Activated naive CD4-positive, alpha-beta T cell treated with anti-CD3 and anti-CD28 coated beads, Interleukin-2, amount 50 U/mL, for 24 hours (primary cell): ENCODE measurements at regions not wholly inside any gene's neighbourhood (a gene's known extent, or its start where the extent isn't known, plus 50 kb on each side); places are given as distances from the start of the nearest gene placed in this dataset.
A peak's percentile ranks its signal among the peaks of the same experiment; 100 is the strongest.
"Not testable (repeated sequence)": the region's sequence is repeated elsewhere in the genome, so short reads cannot be mapped to it uniquely, and the experiment has no call there.

Experiments
- H3K27ac Mint-ChIP-seq: one replicate; pipeline ENCODE4 v1.8.0; 2021; ENCODE audit warnings: mild to moderate bottlenecking, mixed read lengths
- H3K27me3 Mint-ChIP-seq: one replicate; pipeline ENCODE4 v1.8.0; 2021; ENCODE audit warnings: mixed read lengths
- H3K36me3 Mint-ChIP-seq: one replicate; pipeline ENCODE4 v1.8.0; 2021; ENCODE audit warnings: mixed read lengths
- H3K4me1 Mint-ChIP-seq: one replicate; pipeline ENCODE4 v1.8.0; 2021; ENCODE audit warnings: mixed read lengths
- H3K4me3 Mint-ChIP-seq: one replicate; pipeline ENCODE4 v1.8.0; 2021; ENCODE audit warnings: mild to moderate bottlenecking, mixed read lengths
- H3K9me3 Mint-ChIP-seq: one replicate; pipeline ENCODE4 v1.8.0; 2021; ENCODE audit warnings: mixed read lengths

DNA sequence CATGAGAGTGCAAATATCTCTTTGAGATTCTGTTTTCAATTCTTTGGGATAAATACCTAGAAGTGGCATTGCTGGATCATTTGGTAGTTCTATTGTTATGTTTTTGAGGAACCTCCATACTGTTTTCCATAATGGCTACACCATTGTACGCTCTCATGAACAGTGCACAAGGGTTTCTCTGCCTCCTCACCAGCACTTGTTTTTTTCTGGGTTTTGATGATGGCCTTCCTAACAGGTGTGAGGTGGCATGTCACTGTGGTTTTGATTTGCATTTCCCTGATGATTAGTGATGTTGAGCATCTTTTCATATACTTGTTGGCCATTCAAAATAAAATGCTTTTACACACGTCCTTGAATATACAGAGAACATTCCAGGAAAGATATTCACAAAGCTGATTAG, 96.2 kb downstream of the CDRT15L2 start:
- not testable (repeated sequence) for H3K9me3 Mint-ChIP-seq, H3K27ac Mint-ChIP-seq, H3K4me3 Mint-ChIP-seq, H3K36me3 Mint-ChIP-seq, H3K27me3 Mint-ChIP-seq, H3K4me1 Mint-ChIP-seq

DNA sequence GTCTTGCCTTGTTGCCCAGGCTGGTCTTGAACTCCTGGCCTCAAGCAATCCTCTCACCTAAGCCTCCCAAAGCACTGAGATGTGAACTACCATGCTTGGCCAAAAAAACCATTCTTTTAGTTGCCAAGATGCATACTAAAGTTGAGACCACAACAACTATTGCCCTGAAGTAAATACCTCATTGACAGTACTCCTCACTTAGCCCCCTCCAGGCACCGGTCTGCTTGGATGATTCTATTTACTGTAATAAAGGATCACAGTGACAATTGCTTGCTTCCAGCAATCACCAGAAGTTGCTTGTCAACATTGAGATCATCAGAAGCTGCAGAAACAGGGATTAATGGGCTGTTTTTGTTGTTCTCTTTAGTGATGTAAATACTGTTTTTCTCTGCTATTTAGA, 97.1 kb downstream of the CDRT15L2 start:
- H3K9me3 Mint-ChIP-seq, H3K27ac Mint-ChIP-seq, H3K4me3 Mint-ChIP-seq, H3K4me1 Mint-ChIP-seq, H3K27me3 Mint-ChIP-seq, H3K36me3 Mint-ChIP-seq: not testable (repeated sequence)

DNA sequence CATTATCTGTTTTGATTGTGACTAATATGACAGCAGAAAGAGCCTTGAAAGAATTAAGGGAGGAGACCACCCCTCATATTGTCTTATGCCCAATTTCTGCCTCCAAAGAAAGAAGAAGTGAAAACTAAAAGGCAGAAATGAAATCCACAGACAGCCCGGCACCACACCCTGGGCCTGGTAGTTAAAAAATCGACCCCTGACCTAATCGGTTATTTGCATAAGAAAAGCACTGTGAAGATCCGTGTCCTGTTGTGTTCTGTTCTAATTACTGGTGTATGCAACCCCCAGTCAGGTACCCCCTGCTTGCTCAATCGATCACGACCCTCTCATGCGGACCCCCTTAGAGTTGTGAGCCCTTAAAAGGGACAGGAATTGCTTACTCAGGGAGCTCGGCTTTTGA, 97.9 kb downstream of the CDRT15L2 start:
- not testable (repeated sequence) for H3K4me1 Mint-ChIP-seq, H3K27ac Mint-ChIP-seq, H3K4me3 Mint-ChIP-seq, H3K27me3 Mint-ChIP-seq, H3K36me3 Mint-ChIP-seq, H3K9me3 Mint-ChIP-seq

DNA sequence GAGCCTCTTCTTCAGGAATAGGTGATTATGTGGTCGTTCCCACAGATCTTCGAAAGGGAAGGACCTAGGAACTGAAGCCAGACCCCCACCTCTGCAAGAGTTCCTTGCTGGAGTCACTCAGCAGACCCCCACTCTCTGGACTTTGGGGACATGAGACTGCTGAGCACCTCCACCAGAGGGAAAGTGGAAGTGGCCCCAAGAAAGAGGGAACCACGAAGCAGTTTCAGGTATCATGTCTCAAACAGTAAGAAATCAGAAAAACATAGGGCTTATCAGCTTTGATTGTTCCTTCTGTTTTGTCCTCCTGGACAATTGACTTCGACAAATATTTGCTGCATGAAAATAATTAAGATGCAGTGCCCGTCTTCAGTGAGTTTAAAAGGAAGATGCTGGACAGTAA, 98.9 kb downstream of the CDRT15L2 start:
- H3K9me3 Mint-ChIP-seq, H3K4me3 Mint-ChIP-seq, H3K36me3 Mint-ChIP-seq, H3K4me1 Mint-ChIP-seq, H3K27ac Mint-ChIP-seq, H3K27me3 Mint-ChIP-seq: not testable (repeated sequence)

DNA sequence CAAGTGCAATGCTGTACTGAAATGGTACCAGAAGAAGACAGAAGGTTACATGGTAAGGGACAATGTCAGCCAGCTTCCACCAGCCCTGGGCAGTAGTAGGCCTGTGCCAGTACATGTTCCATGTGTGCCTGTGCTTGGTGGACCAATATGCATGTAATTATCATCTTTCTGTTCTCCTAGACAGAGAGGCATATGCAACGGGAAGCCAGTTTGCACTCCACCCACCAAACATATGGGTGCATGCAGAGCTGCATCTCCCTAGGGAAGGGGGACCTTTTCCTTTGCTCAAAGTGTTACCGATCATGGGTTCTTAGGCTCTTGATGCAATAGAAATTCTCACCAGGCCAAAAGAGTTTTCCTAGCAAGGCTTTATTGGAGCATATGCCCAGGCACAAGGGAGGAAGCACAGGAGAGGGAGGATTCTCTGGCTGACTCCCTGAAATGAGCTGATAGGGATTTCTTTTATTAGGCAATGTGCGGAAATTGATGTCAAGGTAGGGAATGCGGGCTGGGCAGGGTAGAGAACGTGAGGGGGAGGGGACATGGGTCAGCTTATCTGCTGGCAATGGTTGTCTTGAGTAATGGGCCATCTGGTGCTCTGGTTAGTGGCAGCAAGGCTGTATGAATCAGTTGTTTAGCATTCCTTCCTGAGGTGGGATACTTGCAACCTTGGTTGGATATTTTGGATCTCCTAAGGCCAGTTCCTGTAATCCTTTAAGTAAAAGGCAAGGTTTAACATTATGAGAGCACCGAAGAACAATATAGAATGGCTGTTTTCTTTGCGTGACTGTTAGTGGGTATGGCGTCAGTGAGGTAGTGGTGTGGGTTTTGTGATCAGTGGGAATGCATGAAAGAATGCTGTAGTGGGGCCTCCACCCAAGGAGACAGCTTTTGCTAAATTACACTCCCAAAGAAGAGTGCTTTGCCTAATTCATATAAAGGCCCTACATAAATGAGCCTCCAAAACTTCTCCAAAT, 102.5 kb downstream of the CDRT15L2 start:
- not testable (repeated sequence) for H3K9me3 Mint-ChIP-seq, H3K4me1 Mint-ChIP-seq, H3K27me3 Mint-ChIP-seq, H3K4me3 Mint-ChIP-seq, H3K27ac Mint-ChIP-seq, H3K36me3 Mint-ChIP-seq

DNA sequence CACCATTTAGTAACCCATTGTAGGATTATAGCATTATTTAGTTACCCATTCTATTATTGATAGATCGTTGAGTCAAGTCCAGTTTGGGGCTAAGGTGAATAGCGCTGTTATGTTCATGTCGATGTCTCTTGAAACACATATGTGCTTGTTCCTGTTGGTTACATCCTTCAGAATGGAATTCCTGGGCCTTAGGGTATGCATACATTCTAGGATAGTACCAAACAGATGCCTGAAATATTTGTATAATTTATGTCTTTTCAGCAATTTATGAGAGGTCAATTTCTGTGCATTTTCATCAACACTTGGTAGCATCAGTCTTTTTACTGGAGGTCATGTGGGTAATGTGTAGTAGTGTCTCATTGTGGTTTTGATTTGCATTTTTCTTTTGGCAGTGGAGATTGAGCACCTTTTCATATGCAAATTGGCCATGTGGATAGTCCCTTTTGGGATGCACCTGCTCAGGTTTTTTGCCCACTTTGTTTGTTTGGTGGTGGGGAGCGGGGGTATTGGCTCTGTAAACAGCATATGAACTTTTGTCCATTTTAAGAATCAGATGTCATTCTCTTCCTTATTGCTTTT, 104.2 kb downstream of the CDRT15L2 start:
- H3K9me3 Mint-ChIP-seq, H3K4me3 Mint-ChIP-seq, H3K27me3 Mint-ChIP-seq, H3K36me3 Mint-ChIP-seq, H3K27ac Mint-ChIP-seq, H3K4me1 Mint-ChIP-seq: not testable (repeated sequence)

DNA sequence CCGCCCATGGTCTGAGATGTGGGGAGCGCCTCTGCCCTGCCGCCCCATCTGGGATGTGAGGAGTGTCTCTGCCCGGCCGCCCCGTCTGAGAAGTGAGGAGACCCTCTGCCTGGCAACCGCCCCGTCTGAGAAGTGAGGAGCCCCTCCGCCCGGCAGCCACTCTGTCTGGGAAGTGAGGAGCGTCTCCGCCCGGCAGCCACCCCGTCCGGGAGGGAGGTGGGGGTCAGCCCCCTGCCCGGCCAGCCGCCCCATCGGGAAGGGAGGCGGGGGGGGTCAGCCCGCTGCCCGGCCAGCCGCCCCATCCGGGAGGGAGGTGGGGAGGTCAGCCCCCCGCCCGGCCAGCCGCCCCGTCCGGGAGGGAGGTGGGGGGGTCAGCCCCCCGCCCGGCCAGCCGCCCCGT, 105.5 kb downstream of the CDRT15L2 start:
- not testable (repeated sequence) for H3K4me1 Mint-ChIP-seq, H3K4me3 Mint-ChIP-seq, H3K27ac Mint-ChIP-seq, H3K9me3 Mint-ChIP-seq, H3K36me3 Mint-ChIP-seq, H3K27me3 Mint-ChIP-seq

DNA sequence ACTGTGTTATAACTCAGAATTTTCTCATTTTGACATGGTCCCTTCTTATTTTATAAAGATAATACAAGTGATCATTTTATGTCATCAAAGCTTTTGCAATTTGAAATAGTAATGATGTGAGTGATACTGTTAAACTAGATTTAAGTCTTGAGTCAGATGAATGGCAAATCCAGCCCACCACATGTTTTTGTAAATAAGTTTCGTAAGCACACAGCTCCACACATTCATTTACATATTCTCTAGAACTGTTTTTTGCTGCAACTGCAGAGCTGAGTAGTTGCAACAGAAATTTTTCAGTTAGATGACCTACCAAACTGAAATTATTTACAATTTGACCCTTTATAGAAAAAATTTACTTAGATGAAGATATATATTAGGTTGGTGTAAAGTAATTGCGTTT, 108.1 kb downstream of the CDRT15L2 start:
- not testable (repeated sequence) for H3K4me1 Mint-ChIP-seq, H3K36me3 Mint-ChIP-seq, H3K9me3 Mint-ChIP-seq

DNA sequence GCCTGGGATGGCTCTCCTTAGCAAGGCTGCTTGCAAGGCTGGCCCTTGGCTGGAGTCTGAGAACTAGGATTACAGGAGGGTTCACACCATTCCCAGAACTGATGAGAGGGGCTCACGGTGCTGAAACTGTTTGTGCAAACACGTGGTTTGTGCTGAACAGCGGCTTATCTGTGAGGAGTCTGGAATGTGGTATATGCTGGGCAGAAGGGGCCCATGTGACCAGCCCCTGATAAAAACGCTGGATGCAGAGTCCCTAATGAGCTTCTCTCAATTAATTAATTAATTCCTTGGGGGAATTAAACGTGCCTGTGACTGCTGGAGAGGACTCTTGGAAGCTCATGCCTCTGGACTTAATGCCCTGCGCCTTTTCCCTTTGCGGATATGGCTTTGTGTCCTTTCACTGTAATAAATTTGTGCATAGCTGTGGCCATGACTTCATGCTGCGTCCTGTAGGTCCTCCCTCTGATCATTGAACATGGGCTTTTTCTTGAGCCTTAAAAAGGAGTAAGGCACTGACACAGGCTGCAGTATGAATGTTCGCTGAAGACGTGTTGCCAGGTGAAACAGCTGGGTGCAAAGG, 109.7 kb downstream of the CDRT15L2 start:
- not testable (repeated sequence) for H3K27ac Mint-ChIP-seq, H3K4me3 Mint-ChIP-seq, H3K9me3 Mint-ChIP-seq, H3K27me3 Mint-ChIP-seq, H3K36me3 Mint-ChIP-seq
- peaks cover 15% of the 10 kb centered on the region for H3K4me1 Mint-ChIP-seq

More for the DNA sequence above, 108.1 kb downstream of the CDRT15L2 start:
- H3K4me3 Mint-ChIP-seq, H3K27ac Mint-ChIP-seq, H3K27me3 Mint-ChIP-seq: not testable (repeated sequence)

DNA sequence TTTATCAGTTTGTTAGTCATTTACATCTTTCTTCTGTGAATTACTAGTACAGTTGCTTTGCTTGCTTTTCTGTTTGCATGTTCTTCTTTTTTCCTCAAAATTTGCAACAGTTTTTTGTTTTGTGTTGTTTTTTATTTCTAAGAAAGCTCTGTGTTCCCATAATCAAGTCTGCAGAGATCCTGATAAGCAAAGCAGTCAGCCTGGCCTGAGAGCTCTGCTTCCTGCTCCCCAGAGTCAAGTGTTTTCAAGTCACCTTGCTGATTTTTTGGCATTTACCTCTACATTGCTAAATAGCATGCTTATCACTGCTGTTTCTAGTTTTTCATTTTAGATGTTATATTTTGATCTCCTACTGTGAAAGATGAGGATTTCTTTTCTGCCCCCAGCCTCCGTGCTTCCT, 113.2 kb downstream of the CDRT15L2 start:
- not testable (repeated sequence) for H3K36me3 Mint-ChIP-seq, H3K4me3 Mint-ChIP-seq, H3K27me3 Mint-ChIP-seq, H3K9me3 Mint-ChIP-seq, H3K27ac Mint-ChIP-seq
- peaks cover 30% of the 10 kb centered on the region for H3K4me1 Mint-ChIP-seq

DNA sequence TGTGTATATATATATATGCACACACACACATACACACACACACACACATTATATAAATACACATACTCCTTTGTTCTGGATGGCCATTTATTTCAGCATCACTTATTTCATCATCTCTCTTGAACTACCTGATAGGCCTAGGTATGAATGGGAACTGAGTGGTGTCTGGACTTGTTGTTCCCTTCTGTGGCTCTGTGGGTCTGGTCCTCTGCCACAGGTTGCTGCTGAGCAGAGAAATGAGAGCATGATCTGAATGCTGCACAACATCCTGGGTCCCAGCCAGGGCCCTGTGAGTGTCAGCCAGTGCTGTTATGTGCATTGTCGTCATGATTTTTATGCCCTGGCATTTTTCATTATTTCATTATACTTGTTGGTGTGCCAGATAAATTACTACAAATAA, 116.3 kb downstream of the CDRT15L2 start:
- not testable (repeated sequence) for H3K36me3 Mint-ChIP-seq, H3K27ac Mint-ChIP-seq, H3K27me3 Mint-ChIP-seq, H3K9me3 Mint-ChIP-seq, H3K4me3 Mint-ChIP-seq
- peaks cover 52% of the 10 kb centered on the region for H3K4me1 Mint-ChIP-seq

DNA sequence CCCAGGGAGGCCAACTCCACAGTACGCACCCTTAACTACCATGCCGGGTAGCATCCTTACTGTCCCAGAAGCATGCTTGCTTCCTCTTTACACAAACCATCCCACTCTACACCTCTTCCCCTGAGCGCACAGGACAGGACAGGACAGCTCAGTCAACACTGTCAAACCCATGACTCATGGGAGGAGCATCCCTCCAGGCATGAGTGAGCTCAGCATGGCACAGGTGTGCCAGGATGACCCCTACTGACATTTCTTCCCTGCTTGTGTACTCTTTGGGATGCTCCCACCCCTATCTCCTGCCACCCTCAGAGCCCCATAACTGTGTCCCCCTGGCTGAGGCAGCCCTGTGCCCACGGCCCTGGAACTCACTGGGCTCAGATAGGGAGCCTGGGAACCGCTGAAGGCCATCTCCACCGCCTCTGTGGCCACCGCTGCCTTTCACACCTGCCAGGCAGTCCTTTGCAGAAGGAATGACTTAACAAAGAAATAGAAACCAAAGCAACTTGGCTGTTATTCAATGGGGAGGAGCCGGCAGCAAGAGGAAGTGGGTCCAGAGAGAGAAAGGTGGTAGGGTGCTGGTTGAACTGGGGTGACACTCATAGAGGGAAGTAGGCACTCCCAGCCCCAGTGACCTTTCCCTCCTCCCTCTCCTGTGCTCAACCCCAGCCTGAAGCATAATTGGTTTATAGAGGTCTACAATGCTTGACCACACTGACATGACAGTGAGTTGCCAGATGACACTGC, 119.1 kb downstream of the CDRT15L2 start:
- Mint-ChIP-seq H3K4me1 (peaks cover 42% of the 10 kb centered on the region), H3K4me3 (peak overlapping the region; percentile 85), H3K27ac (peak overlapping the region; percentile 30)
- H3K27me3 Mint-ChIP-seq, H3K36me3 Mint-ChIP-seq, H3K9me3 Mint-ChIP-seq: not testable (repeated sequence)

DNA sequence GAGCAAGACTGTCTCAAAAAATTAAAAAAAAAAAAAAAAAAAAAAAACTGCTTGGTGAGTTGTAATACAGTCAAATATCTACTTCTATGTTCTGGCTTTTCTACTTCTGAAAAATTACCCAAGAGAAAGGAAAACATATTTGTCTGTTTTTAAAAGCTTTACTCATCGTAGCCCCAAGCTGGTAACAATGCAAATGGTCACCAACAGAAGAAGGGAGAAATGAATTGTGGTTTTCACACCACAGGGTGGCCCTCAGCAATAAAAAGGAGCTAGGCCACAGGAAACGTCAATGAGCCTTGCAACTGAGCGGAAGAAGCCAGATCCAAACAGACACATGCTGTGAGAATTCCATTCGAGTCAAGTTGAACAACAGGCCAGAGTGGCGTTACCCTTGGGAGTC, 121.0 kb downstream of the CDRT15L2 start:
- H3K4me3 Mint-ChIP-seq, H3K36me3 Mint-ChIP-seq, H3K27ac Mint-ChIP-seq, H3K27me3 Mint-ChIP-seq, H3K9me3 Mint-ChIP-seq: not testable (repeated sequence)
- H3K4me1 Mint-ChIP-seq: peaks cover 34% of the 10 kb centered on the region

DNA sequence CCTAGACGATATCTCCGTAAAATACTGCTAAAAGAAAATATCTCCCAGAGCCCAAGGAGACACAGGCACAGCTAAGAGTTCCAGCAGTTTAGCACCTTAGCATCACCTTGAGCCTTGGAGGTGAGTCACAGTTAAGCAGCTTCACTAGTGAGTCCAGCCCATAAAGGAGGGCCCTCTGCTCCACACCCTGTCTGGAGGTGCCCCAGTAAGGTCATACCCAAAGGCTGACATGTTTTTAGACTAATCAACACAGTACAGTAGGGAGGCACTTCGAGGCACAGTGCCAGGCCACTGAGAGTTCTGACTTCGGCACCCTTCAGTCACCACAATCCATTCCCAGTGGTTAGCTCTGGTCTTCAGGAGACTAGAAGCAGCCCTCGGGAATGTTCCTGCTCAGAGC, 121.8 kb downstream of the CDRT15L2 start:
- not testable (repeated sequence) for H3K9me3 Mint-ChIP-seq, H3K36me3 Mint-ChIP-seq, H3K4me3 Mint-ChIP-seq, H3K27me3 Mint-ChIP-seq, H3K27ac Mint-ChIP-seq
- peaks cover 29% of the 10 kb centered on the region for H3K4me1 Mint-ChIP-seq

DNA sequence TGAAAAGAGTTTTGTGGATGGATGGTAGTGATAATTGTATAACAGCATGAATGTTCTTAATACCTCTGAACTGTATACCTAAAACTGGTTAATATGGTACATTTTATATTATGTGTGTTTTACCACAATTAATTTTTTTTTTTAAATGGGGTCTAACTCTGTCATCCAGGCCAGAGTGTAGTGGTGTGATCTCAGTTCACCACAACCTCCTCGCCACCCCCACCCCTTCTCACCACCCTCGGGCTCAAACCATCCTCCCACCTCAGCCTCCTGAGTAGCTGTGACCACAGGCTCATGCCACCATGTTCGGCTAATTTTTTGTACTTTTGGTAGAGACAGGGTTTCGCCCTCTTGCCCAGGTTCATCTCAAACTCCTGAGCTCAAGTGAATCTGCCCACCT, 123.2 kb downstream of the CDRT15L2 start:
- Mint-ChIP-seq H3K27me3 (no peaks in the 10 kb centered on the region), H3K9me3 (no peaks in the 10 kb centered on the region), H3K27ac (no peak overlapping the region), H3K36me3 (no peaks in the 10 kb centered on the region), H3K4me1 (peaks cover 26% of the 10 kb centered on the region), H3K4me3 (no peak overlapping the region)

DNA sequence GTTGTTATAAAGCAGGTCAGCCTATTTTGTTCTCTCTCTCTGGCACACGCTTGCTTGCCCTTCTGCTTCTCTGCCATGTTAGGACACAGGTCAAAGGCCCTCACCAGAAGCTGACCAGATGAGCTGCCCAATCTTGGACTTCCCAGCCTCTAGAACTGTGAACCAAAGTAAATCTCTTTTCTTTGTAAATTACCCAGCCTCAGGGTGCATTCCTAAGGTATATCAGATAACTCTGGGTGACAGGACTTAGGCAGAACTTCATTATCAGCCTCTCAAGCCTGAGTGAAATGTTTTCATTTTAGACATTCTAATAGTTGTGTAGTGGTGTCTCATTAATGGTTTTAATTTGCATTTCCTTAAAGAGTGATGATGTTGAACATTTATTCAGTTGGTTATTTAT, 124.3 kb downstream of the CDRT15L2 start:
- Mint-ChIP-seq H3K27ac (no peak overlapping the region), H3K36me3 (no peaks in the 10 kb centered on the region), H3K9me3 (no peaks in the 10 kb centered on the region), H3K4me3 (no peak overlapping the region), H3K4me1 (peaks cover 15% of the 10 kb centered on the region), H3K27me3 (no peaks in the 10 kb centered on the region)
